GM12878 (cell line): ENCODE measurements at regions not wholly inside any gene's neighbourhood (a gene's known extent, or its start where the extent isn't known, plus 50 kb on each side); places are given as distances from the start of the nearest gene placed in this dataset.
A peak's percentile ranks its signal among the peaks of the same experiment; 100 is the strongest.

ENCODE experiments used
- ATAC-seq: fragments of 200-7000 bp; cut with Tn5 transposase; 3 replicates; pipeline ENCODE4 v1.9.1; 2020; ENCODE audit warnings: mild to moderate bottlenecking, moderate library complexity
- BruUV-seq: library from RNA; stranded (reverse); fragments of 400-500 nt; replicated peaks from 2 replicates; lab custom pipeline; 2021; lab: Mats Ljungman, UMichigan
- CTCF ChIA-PET: fragments of 300-600 bp; sonication (Branson Sonifier 250); formaldehyde crosslinking; extraction: SDS; loops from one replicate; lab custom pipeline; 2021; ENCODE audit warnings: inconsistent platforms; lab: Yijun Ruan, JAX
- POLR2A ChIA-PET: fragments of 350-600 bp; formaldehyde crosslinking; extraction: SDS; loops from one replicate; lab custom pipeline; 2021; ENCODE audit warnings: inconsistent platforms; lab: Charles Lee
- RAD21 ChIA-PET: fragments of 300-600 bp; sonication (Branson Sonifier 250); formaldehyde crosslinking; loops from one replicate; lab custom pipeline; 2023; ENCODE audit warnings: antibody characterized with exemption; ENCODE audit not compliant: unreplicated experiment; lab: Charles Lee
- SMC1A ChIA-PET: fragments of 300-600 bp; sonication (Branson Sonifier 250); formaldehyde crosslinking; loops from one replicate; lab custom pipeline; 2023; ENCODE audit not compliant: unreplicated experiment, uncharacterized antibody; lab: Charles Lee
- DNase-seq: peaks from one replicate; pipeline ENCODE4 v3.0.0-alpha.2; 2011; ENCODE audit warnings: low read depth, low spot score
- FAIRE-seq: peaks from 3 replicates; lab custom pipeline; 2011; peaks lifted over from hg19 to GRCh38; lab: Jason Lieb, UNC
- H2AFZ ChIP-seq: 2 replicates; pipeline ENCODE4 v1.6.0; 2011; ENCODE audit warnings: low read depth, low read length, control low read depth; ENCODE audit not compliant: control insufficient read depth
- H3K27ac ChIP-seq: 2 replicates; pipeline ENCODE4 v1.5.1; 2011; ENCODE audit warnings: control low read depth; ENCODE audit not compliant: control insufficient read depth, insufficient read depth
- H3K27me3 ChIP-seq, 2 experiments: replicated peaks in 1 of 2; 2 replicates each; pipeline versions ENCODE4 v1.6.0 to v1.6.1; 2011; ENCODE audit warnings: low read length in 1 of 2; ENCODE audit not compliant: control insufficient read depth in 2 of 2, insufficient read depth in 2 of 2
- H3K36me3 ChIP-seq, 2 experiments: 2 replicates each; pipeline ENCODE4 v1.5.1; 2011; ENCODE audit warnings: low read length in 1 of 2; ENCODE audit not compliant: control insufficient read depth in 2 of 2, insufficient read depth in 2 of 2
- H3K4me1 ChIP-seq: 2 replicates; pipeline ENCODE4 v1.6.1; 2011; ENCODE audit warnings: mild to moderate bottlenecking, low read length, moderate library complexity, mixed read lengths; ENCODE audit not compliant: control insufficient read depth, insufficient read depth
- H3K4me2 ChIP-seq: 2 replicates; pipeline ENCODE4 v1.6.0; 2011; ENCODE audit warnings: control low read depth; ENCODE audit not compliant: control insufficient read depth, insufficient read depth
- H3K4me3 ChIP-seq: fragments of 200-600 bp; sonication (generic); 2 replicates; pipeline ENCODE4 v1.5.1; 2016
- H3K79me2 ChIP-seq: 2 replicates; pipeline ENCODE4 v1.6.0; 2011; ENCODE audit warnings: low read length; ENCODE audit not compliant: control insufficient read depth, insufficient read depth
- H3K9ac ChIP-seq: 2 replicates; pipeline ENCODE4 v1.8.0; 2011; ENCODE audit warnings: low read length, control low read depth, mixed read lengths; ENCODE audit not compliant: control insufficient read depth, insufficient read depth
- H3K9me3 ChIP-seq: replicated peaks from 3 replicates; pipeline ENCODE4 v1.5.1; 2011; ENCODE audit warnings: mild to moderate bottlenecking, low read length; ENCODE audit not compliant: control insufficient read depth, insufficient read depth
- H4K20me1 ChIP-seq: 2 replicates; pipeline ENCODE4 v1.6.0; 2011; ENCODE audit not compliant: control insufficient read depth, insufficient read depth
- BMI1 ChIP-seq: fragments of 450-650 bp; IDR thresholded peaks from 2 replicates; pipeline ENCODE4 v1.6.1; 2016; ENCODE audit warnings: mild to moderate bottlenecking, moderate library complexity, borderline replicate concordance
- CBX5 ChIP-seq: sonication (generic); IDR thresholded peaks from 2 replicates; pipeline ENCODE4 v1.6.1; 2016; ENCODE audit warnings: low read depth, moderate library complexity, mild to moderate bottlenecking, inconsistent platforms
- CTCF ChIP-seq, 3 experiments: IDR thresholded peaks in 2 of 3; conservative IDR thresholded peaks in 1 of 3; 2 replicates each; pipeline ENCODE4 v1.5.1; 2011; ENCODE audit warnings: low read depth in 3 of 3, low read length in 3 of 3, mild to moderate bottlenecking in 3 of 3, control low read depth in 2 of 3, moderate library complexity in 2 of 3, inconsistent platforms in 1 of 3, mixed read lengths in 1 of 3; ENCODE audit not compliant: control insufficient read depth in 2 of 3, insufficient read depth in 1 of 3; ENCODE audit errors: extremely low read depth in 1 of 3
- EP300 ChIP-seq, 2 experiments: fragments of 150-350 bp in 1 of 2; IDR thresholded peaks; 2 replicates each; pipeline ENCODE4 v1.6.1; 2011 to 2012; ENCODE audit warnings: low read depth in 2 of 2, low read length in 2 of 2, borderline replicate concordance in 1 of 2, improper control_type of control experiment in 1 of 2, inconsistent platforms in 1 of 2; ENCODE audit not compliant: control insufficient read depth in 1 of 2
- IKZF1 ChIP-seq: fragments of 450-650 bp; conservative IDR thresholded peaks from 2 replicates; pipeline ENCODE4 v1.6.1; 2017; ENCODE audit warnings: antibody characterized with exemption, mild to moderate bottlenecking
- MXI1 ChIP-seq: fragments of 150-350 bp; IDR thresholded peaks from 2 replicates; pipeline ENCODE4 v1.6.1; 2011; ENCODE audit warnings: low read depth, mild to moderate bottlenecking, inconsistent platforms, low read length, improper control_type of control experiment
- NFYA ChIP-seq: IDR thresholded peaks from 2 replicates; pipeline ENCODE4 v1.6.1; 2011; ENCODE audit warnings: low read depth, mild to moderate bottlenecking, low read length, improper control_type of control experiment, borderline replicate concordance
- NKRF ChIP-seq: fragments of 450-650 bp; conservative IDR thresholded peaks from 2 replicates; pipeline ENCODE4 v1.6.1; 2017; ENCODE audit warnings: mild to moderate bottlenecking, moderate library complexity
- NR2C1 ChIP-seq: fragments of 450-650 bp; IDR thresholded peaks from 2 replicates; pipeline ENCODE4 v1.6.1; 2017; ENCODE audit warnings: antibody characterized with exemption, mild to moderate bottlenecking, moderate library complexity
- RAD21 ChIP-seq: IDR thresholded peaks from 2 replicates; pipeline ENCODE4 v1.6.1; 2011; ENCODE audit warnings: mild to moderate bottlenecking, low read depth, low read length, moderate library complexity; ENCODE audit not compliant: insufficient read depth
- RB1 ChIP-seq: fragments of 450-650 bp; formaldehyde crosslinking; IDR thresholded peaks from 2 replicates; pipeline ENCODE4 v1.6.1; 2017; ENCODE audit warnings: mild to moderate bottlenecking, borderline replicate concordance
- RUNX3 ChIP-seq: IDR thresholded peaks from 2 replicates; pipeline ENCODE4 v1.6.1; 2012; ENCODE audit warnings: low read length, inconsistent platforms
- SP1 ChIP-seq: IDR thresholded peaks from one replicate; pipeline ENCODE4 v1.6.1; 2011; ENCODE audit warnings: low read depth, low read length
- SUZ12 ChIP-seq: fragments of 200-600 bp; sonication (generic); IDR thresholded peaks from one replicate; pipeline ENCODE4 v1.6.1; 2018; ENCODE audit warnings: antibody characterized with exemption, mild to moderate bottlenecking; ENCODE audit not compliant: unreplicated experiment
- TAF1 ChIP-seq: IDR thresholded peaks from 2 replicates; pipeline ENCODE4 v1.6.1; 2011; ENCODE audit warnings: mild to moderate bottlenecking, low read depth, low read length, borderline replicate concordance
- ZNF274 ChIP-seq: IDR thresholded peaks from one replicate; pipeline ENCODE4 v1.8.0; 2011; ENCODE audit not compliant: insufficient read length, insufficient read depth
- WGBS: methylation state at CpG from one replicate; pipeline ENCODE4 v1.1.6; 2016; ENCODE audit warnings: low lambda C conversion rate; ENCODE audit not compliant: insufficient replicate concordance, insufficient coverage; ENCODE audit errors: missing lambda C conversion rate; 5-methylcytosine and 5-hydroxymethylcytosine counted together
- in situ Hi-C: fragments of 300-500 bp; cut with MboI; formaldehyde crosslinking; loops from 9 replicates; pipeline ENCODE4 v1.14.3; 2018; ENCODE audit warnings: mixed read lengths
- intact Hi-C: fragments of 100-400 bp; cut with micrococcal nuclease; formaldehyde crosslinking; loops from one replicate; pipeline ENCODE4 v1.14.2; 2022; ENCODE audit not compliant: unreplicated experiment

GRCh38 chr6:73969971-73970970 lies 274.3 kb downstream of the CD109 start:
- H3K4me1 ChIP-seq: no peaks in the 10 kb centered on the region
- TF ChIP-seq ZNF274 (no peak), CBX5 (no peak), MXI1 (no peak), NFYA (no peak), RUNX3 (no peak), EP300 (IDR thresholded peaks at IDR 0.05; ENCODE audit: borderline replicate concordance in 1 of 2, control insufficient read depth in 1 of 2, low read depth in 2 of 2, low read length in 2 of 2) (no peak), TAF1 (no peak), NR2C1 (no peak), BMI1 (no peak), SP1 (no peak), RB1 (no peak), SUZ12 (no peak), IKZF1 (no peak), CTCF (IDR thresholded peaks at IDR 0.05 in 2 of 3, conservative IDR thresholded peaks at IDR 0.05 in 1 of 3; ENCODE audit: control insufficient read depth in 2 of 3, extremely low read depth in 1 of 3, insufficient read depth in 1 of 3, low read depth in 3 of 3, low read length in 3 of 3) (peak; percentile 30 to 52 (median 46); a peak in 5 of 6 replicates), NKRF (no peak), RAD21 (peak; percentile 61)

More at GRCh38 chr6:73969971-73970970, 274.3 kb downstream of the CD109 start:
- Histone ChIP-seq H3K4me3 (no peak overlapping the region), H3K4me2 (no peak overlapping the region), H2AFZ (no peak overlapping the region), H3K27ac (no peak overlapping the region), H3K9me3 (no peaks in the 10 kb centered on the region), H3K9ac (no peak overlapping the region), H3K27me3 (no peaks in the 10 kb centered on the region; a peak in 1 of 4 replicates), H3K36me3 (no peaks in the 10 kb centered on the region), H3K79me2 (no peaks in the 10 kb centered on the region), H4K20me1 (no peaks in the 10 kb centered on the region)
- ATAC-seq (peak; percentile 72), DNase-seq (no peak), FAIRE-seq (no peak)
- no TSS peak for BruUV-seq
- ChIA-PET SMC1A (interaction anchor here (0.6 to 3.2 kb wide), 4 partner anchors 10 to 1239 kb away, joined by 3 to 13 read pairs (median 4); no protein-coding TSS in a partner anchor), CTCF (interaction anchor here (0.6 to 3.4 kb wide), 9 partner anchors 10 to 1414 kb away, joined by 3 to 19 read pairs (median 3); no protein-coding TSS in a partner anchor), RAD21 (interaction anchor here (2.2 kb wide), 1 partner anchor 1239 kb away, joined by 10 read pairs; no protein-coding TSS in a partner anchor), POLR2A (no interaction called here)
- 45% methylated on average over 7 of the region's 7 CpGs for WGBS
- intact Hi-C loops (loop anchor here (1.0 to 5.0 kb wide), 2 partner anchors 233 to 1239 kb away; no protein-coding TSS in a partner anchor), in situ Hi-C loops (no loop called here)
